ENCODE measurements at regions not wholly inside any gene's neighbourhood (a gene's known extent, or its start where the extent isn't known, plus 50 kb on each side); places are given as distances from the start of the nearest gene placed in this dataset.

DNA sequence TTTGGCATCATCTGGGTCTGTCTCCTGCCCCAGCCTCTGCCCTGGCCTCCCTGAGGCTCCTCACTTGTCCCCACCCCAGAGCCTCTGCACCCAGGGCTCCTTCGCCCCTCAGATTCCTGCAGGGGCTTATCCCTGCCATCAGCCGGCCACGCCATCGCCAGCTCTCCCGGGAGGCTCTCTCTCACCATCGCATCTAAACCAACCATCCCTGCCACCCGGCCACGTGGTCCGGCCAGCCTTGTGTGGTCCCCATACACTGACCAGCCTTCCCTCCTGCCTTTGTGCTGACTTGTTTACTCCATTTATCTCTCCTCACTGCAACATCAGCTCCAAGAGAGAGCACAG is 134.3 kb upstream of the IQSEC1 start:
- 89 to 90% methylated on average over 9 of the region's 9 CpGs for WGBS, 2 donors
- H3K9me3 ChIP-seq, result no peaks in the 10 kb centered on the region
- ATAC-seq, result no peak
- FAIRE-seq, result no peak
- no peaks in the 10 kb centered on the region for H3K4me1 ChIP-seq
- TF ChIP-seq, protein P1, sequence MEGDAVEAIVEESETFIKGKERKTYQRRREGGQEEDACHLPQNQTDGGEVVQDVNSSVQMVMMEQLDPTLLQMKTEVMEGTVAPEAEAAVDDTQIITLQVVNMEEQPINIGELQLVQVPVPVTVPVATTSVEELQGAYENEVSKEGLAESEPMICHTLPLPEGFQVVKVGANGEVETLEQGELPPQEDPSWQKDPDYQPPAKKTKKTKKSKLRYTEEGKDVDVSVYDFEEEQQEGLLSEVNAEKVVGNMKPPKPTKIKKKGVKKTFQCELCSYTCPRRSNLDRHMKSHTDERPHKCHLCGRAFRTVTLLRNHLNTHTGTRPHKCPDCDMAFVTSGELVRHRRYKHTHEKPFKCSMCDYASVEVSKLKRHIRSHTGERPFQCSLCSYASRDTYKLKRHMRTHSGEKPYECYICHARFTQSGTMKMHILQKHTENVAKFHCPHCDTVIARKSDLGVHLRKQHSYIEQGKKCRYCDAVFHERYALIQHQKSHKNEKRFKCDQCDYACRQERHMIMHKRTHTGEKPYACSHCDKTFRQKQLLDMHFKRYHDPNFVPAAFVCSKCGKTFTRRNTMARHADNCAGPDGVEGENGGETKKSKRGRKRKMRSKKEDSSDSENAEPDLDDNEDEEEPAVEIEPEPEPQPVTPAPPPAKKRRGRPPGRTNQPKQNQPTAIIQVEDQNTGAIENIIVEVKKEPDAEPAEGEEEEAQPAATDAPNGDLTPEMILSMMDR (IDR thresholded peaks at IDR 0.05), result no peak
- no peak overlapping the region for H3K27ac ChIP-seq
- H3K4me3 ChIP-seq, result no peak overlapping the region
- no peaks in the 10 kb centered on the region for H3K27me3 ChIP-seq
- no peaks in the 10 kb centered on the region for H3K36me3 ChIP-seq
- DNase-seq, result peak in 1 of 6 donors; percentile 41
- intact Hi-C loops (cut with DNase I), result no loop called here

GRCh38 chr3:13206799-13207577 is 133.8 kb upstream of the IQSEC1 start:
- FAIRE-seq (no peak), ATAC-seq (no peak), DNase-seq (peak in 1 of 6 donors; percentile 43)
- Histone ChIP-seq H3K27me3 (no peaks in the 10 kb centered on the region), H3K36me3 (no peaks in the 10 kb centered on the region), H3K4me1 (no peaks in the 10 kb centered on the region), H3K4me3 (no peak overlapping the region), H3K9me3 (no peaks in the 10 kb centered on the region), H3K27ac (no peak overlapping the region)
- intact Hi-C loops (cut with DNase I), result no loop called here
- 70 to 76% methylated on average over 20 of the region's 20 CpGs for WGBS, 2 donors
- TF ChIP-seq, protein P1 (IDR thresholded peaks at IDR 0.05), result no peak

- Histone ChIP-seq H3K4me1 (no peaks in the 10 kb centered on the region), H3K4me3 (no peak overlapping the region), H3K36me3 (no peaks in the 10 kb centered on the region), H3K27me3 (no peaks in the 10 kb centered on the region), H3K9me3 (no peaks in the 10 kb centered on the region), H3K27ac (no peak overlapping the region)
- DNase-seq, result no peak
- FAIRE-seq, result no peak
- WGBS, 2 donors, result 95 to 96% methylated on average over 3 of the region's 3 CpGs
- intact Hi-C loops (cut with DNase I), result no loop called here
- no peak for ATAC-seq
- TF ChIP-seq, protein P1 (IDR thresholded peaks at IDR 0.05), result no peak
These were observed 132.4 kb upstream of the IQSEC1 start for GRCh38 chr3:13205567-13206143.

GRCh38 chr3:13204177-13204581 is 130.9 kb upstream of the IQSEC1 start:
- Histone ChIP-seq H3K4me3 (no peak overlapping the region), H3K27ac (no peak overlapping the region), H3K9me3 (no peaks in the 10 kb centered on the region), H3K27me3 (no peaks in the 10 kb centered on the region), H3K4me1 (no peaks in the 10 kb centered on the region), H3K36me3 (no peaks in the 10 kb centered on the region)
- ATAC-seq (no peak), FAIRE-seq (no peak), DNase-seq (no peak)
- TF ChIP-seq, protein P1 (IDR thresholded peaks at IDR 0.05), result no peak
- intact Hi-C loops (cut with DNase I), result no loop called here
- WGBS, 2 donors, result 38 to 60% methylated on average over 34 of the region's 34 CpGs
